OCI-LY3 (cell line): ENCODE measurements at regions not wholly inside any gene's neighbourhood (a gene's known extent, or its start where the extent isn't known, plus 50 kb on each side); places are given as distances from the start of the nearest gene placed in this dataset.
"Not testable (repeated sequence)": the region's sequence is repeated elsewhere in the genome, so short reads cannot be mapped to it uniquely, and the experiment has no call there.

Experiments used
- H2AFZ ChIP-seq: fragments of 200-600, 300-600 bp; shearing (Covaris generic); 2 replicates; pipeline ENCODE4 v1.6.0; 2014; ENCODE audit warnings: antibody characterized with exemption, low read depth, low read length
- H3K27ac ChIP-seq: fragments of 200-600, 300-600 bp; sonication (generic); 2 replicates; pipeline ENCODE4 v1.5.1; 2014; ENCODE audit warnings: mild to moderate bottlenecking, low read length, moderate library complexity, mixed read lengths
- H3K27me3 ChIP-seq: fragments of 200-600, 300-600 bp; sonication (generic); 2 replicates; pipeline ENCODE4 v1.6.1; 2014; ENCODE audit warnings: low read depth, low read length, mixed read lengths
- H3K36me3 ChIP-seq: fragments of 200-600, 300-600 bp; sonication (generic); replicated peaks from 2 replicates; pipeline ENCODE3; 2014; ENCODE audit warnings: low read depth, low read length, mixed read lengths
- H3K4me1 ChIP-seq: fragments of 300-600, 200-600 bp; sonication (generic); 2 replicates; pipeline ENCODE4 v1.6.1; 2014; ENCODE audit warnings: low read length, mixed read lengths
- H3K4me2 ChIP-seq: fragments of 200-600, 300-600 bp; sonication (generic); 2 replicates; pipeline ENCODE4 v1.6.1; 2014; ENCODE audit warnings: low read length, mixed read lengths
- H3K4me3 ChIP-seq: fragments of 300-600, 200-600 bp; sonication (generic); 2 replicates; pipeline ENCODE4 v1.5.1; 2014; ENCODE audit warnings: antibody characterized with exemption, mild to moderate bottlenecking, low read length, moderate library complexity
- H3K79me2 ChIP-seq: fragments of 300-600, 200-600 bp; shearing (Covaris generic); 2 replicates; pipeline ENCODE4 v1.6.1; 2014; ENCODE audit warnings: mild to moderate bottlenecking, low read length, mixed read lengths
- H3K9ac ChIP-seq: fragments of 300-600, 200-600 bp; shearing (Covaris generic); 2 replicates; pipeline ENCODE4 v1.6.0; 2014; ENCODE audit warnings: mild to moderate bottlenecking, low read length, moderate library complexity
- H3K9me3 ChIP-seq: fragments of 200-600, 300-600 bp; shearing (Covaris generic); 2 replicates; pipeline ENCODE4 v1.6.1; 2014; ENCODE audit warnings: low read length, mixed read lengths; ENCODE audit not compliant: insufficient read depth
- H4K20me1 ChIP-seq: fragments of 200-600, 300-600 bp; sonication (generic); 2 replicates; pipeline ENCODE4 v1.6.1; 2016; ENCODE audit warnings: low read length, mixed read lengths; ENCODE audit not compliant: insufficient read depth
- CTCF ChIP-seq: fragments of 200-600, 300-600 bp; sonication (generic); IDR thresholded peaks from 2 replicates; pipeline ENCODE4 v1.5.1; 2014; ENCODE audit warnings: antibody characterized with exemption, low read length, low read depth
- EZH2phosphoT487 ChIP-seq: fragments of 200-600 bp; shearing (Covaris generic); IDR thresholded peaks from 2 replicates; pipeline ENCODE4 v1.6.1; 2018; ENCODE audit warnings: antibody characterized with exemption, mixed run types, low read depth

GRCh38 chr7:113268757-113269156 lies 150.4 kb upstream of the SMIM30 start:
- H3K4me2 ChIP-seq, result no peak overlapping the region
- no peaks in the 10 kb centered on the region for H4K20me1 ChIP-seq
- no peaks in the 10 kb centered on the region for H3K36me3 ChIP-seq
- H3K79me2 ChIP-seq, result no peaks in the 10 kb centered on the region
- no peak overlapping the region for H3K27ac ChIP-seq
- no peaks in the 10 kb centered on the region for H3K27me3 ChIP-seq
- H3K4me3 ChIP-seq, result no peak overlapping the region
- TF ChIP-seq EZH2phosphoT487, result no peak
- TF ChIP-seq CTCF, result no peak
- H2AFZ ChIP-seq, result no peak overlapping the region
- H3K9me3 ChIP-seq, result peaks cover 3% of the 10 kb centered on the region; the same call in 1 of the 2 replicates
- H3K4me1 ChIP-seq, result peaks cover 6% of the 10 kb centered on the region
- H3K9ac ChIP-seq, result no peak overlapping the region

- TF ChIP-seq EZH2phosphoT487 (no peak), CTCF (no peak)
- no peaks in the 10 kb centered on the region for H3K36me3 ChIP-seq
- no peak overlapping the region for H3K4me3 ChIP-seq
- H3K4me1 ChIP-seq, result peaks cover 6% of the 10 kb centered on the region
- no peak overlapping the region for H3K27ac ChIP-seq
- no peaks in the 10 kb centered on the region for H3K27me3 ChIP-seq
- no peaks in the 10 kb centered on the region for H4K20me1 ChIP-seq
- H2AFZ ChIP-seq, result no peak overlapping the region
- peaks cover 3% of the 10 kb centered on the region; the same call in 1 of the 2 replicates for H3K9me3 ChIP-seq
- H3K9ac ChIP-seq, result no peak overlapping the region
- H3K79me2 ChIP-seq, result no peaks in the 10 kb centered on the region
- H3K4me2 ChIP-seq, result no peak overlapping the region
Observed at GRCh38 chr7:113267885-113268284, 149.5 kb upstream of the SMIM30 start.

- Histone ChIP-seq H3K9me3 (peaks cover 3% of the 10 kb centered on the region; the same call in 1 of the 2 replicates), H3K36me3 (no peaks in the 10 kb centered on the region), H2AFZ (no peak overlapping the region), H3K4me2 (no peak overlapping the region), H3K27me3 (no peaks in the 10 kb centered on the region), H4K20me1 (no peaks in the 10 kb centered on the region), H3K9ac (no peak overlapping the region), H3K4me3 (no peak overlapping the region), H3K4me1 (peaks cover 6% of the 10 kb centered on the region), H3K79me2 (no peaks in the 10 kb centered on the region), H3K27ac (no peak overlapping the region)
- TF ChIP-seq EZH2phosphoT487, result no peak
- no peak for TF ChIP-seq CTCF
Observed at GRCh38 chr7:113267271-113267670, 148.9 kb upstream of the SMIM30 start.

- H4K20me1 ChIP-seq, result no peaks in the 10 kb centered on the region
- no peak for TF ChIP-seq CTCF
- no peak overlapping the region for H2AFZ ChIP-seq
- no peak overlapping the region for H3K27ac ChIP-seq
- H3K36me3 ChIP-seq, result no peaks in the 10 kb centered on the region
- H3K27me3 ChIP-seq, result no peaks in the 10 kb centered on the region
- H3K9me3 ChIP-seq, result 0 out of 2 replicates have a peak, but pooled peaks cover 3% of the 10 kb centered on the region
- no peak overlapping the region for H3K9ac ChIP-seq
- no peaks in the 10 kb centered on the region for H3K79me2 ChIP-seq
- no peak overlapping the region for H3K4me3 ChIP-seq
- H3K4me2 ChIP-seq, result no peak overlapping the region
- peaks cover 6% of the 10 kb centered on the region for H3K4me1 ChIP-seq
Observed at GRCh38 chr7:113263749-113264148, 145.4 kb upstream of the SMIM30 start.

GRCh38 chr7:113263215-113263742 lies 144.9 kb upstream of the SMIM30 start:
- H4K20me1 ChIP-seq, H3K36me3 ChIP-seq, H3K9ac ChIP-seq, H3K27me3 ChIP-seq, H3K4me3 ChIP-seq, H2AFZ ChIP-seq, H3K4me2 ChIP-seq, H3K9me3 ChIP-seq, H3K79me2 ChIP-seq, H3K27ac ChIP-seq, H3K4me1 ChIP-seq: not testable (repeated sequence)
